HCT116 (cell line): ENCODE measurements at regions not wholly inside any gene's neighbourhood (a gene's known extent, or its start where the extent isn't known, plus 50 kb on each side); places are given as distances from the start of the nearest gene placed in this dataset.
"Not testable (repeated sequence)": the region's sequence is repeated elsewhere in the genome, so short reads cannot be mapped to it uniquely, and the experiment has no call there.

ENCODE experiments used
- ATAC-seq: fragments of 200-7000 bp; cut with Tn5 transposase; 2 replicates; pipeline ENCODE4 v1.9.1; 2020; ENCODE audit warnings: mild to moderate bottlenecking, moderate library complexity
- BruUV-seq: library from RNA; stranded (reverse); fragments of 400-500 nt; replicated peaks from 2 replicates; lab custom pipeline; 2021; lab: Mats Ljungman, UMichigan
- CTCF ChIA-PET: fragments of 300-600 bp; sonication (Branson Sonifier 250); formaldehyde crosslinking; loops from one replicate; lab custom pipeline; 2021; ENCODE audit warnings: antibody characterized with exemption; lab: Charles Lee
- POLR2A ChIA-PET: fragments of 300-600, 350-600 bp; sonication (Branson Sonifier 250); formaldehyde crosslinking; loops from one replicate; lab custom pipeline; 2021; ENCODE audit warnings: antibody characterized with exemption; lab: Charles Lee
- RAD21 ChIA-PET, 2 experiments: fragments of 300-600 bp; sonication (Branson Sonifier 250); formaldehyde crosslinking; loops; one replicate each; lab custom pipeline; 2023; ENCODE audit warnings: low total read pairs in 2 of 2; ENCODE audit not compliant: uncharacterized antibody in 2 of 2, unreplicated experiment in 2 of 2, low non-redundant PET in 1 of 2; lab: Charles Lee
- DNase-seq: peaks from one replicate; pipeline ENCODE4 v3.0.0-alpha.2; 2010; ENCODE audit warnings: low read depth, low spot score
- H2AFZ ChIP-seq: fragments of 200-600 bp; shearing (Covaris generic), sonication (generic); 2 replicates; pipeline ENCODE4 v1.6.1; 2017; ENCODE audit warnings: low read depth, mixed run types, mixed read lengths, antibody characterized with exemption, low read length; ENCODE audit not compliant: poor library complexity, severe bottlenecking
- H3K27ac ChIP-seq: 2 replicates; pipeline ENCODE4 v1.5.1; 2012; ENCODE audit warnings: low read depth, low read length
- H3K27me3 ChIP-seq: fragments of 200-600 bp; sonication (generic); 2 replicates; pipeline ENCODE4 v1.6.1; 2016; ENCODE audit warnings: mixed run types, low read length, mixed read lengths; ENCODE audit not compliant: insufficient read depth
- H3K36me3 ChIP-seq, 2 experiments: fragments of 200-500 bp in 1 of 2; fragments of 200-600 bp in 1 of 2; sonication (Bioruptor generic) in 1 of 2; sonication (generic) in 1 of 2; 2 replicates each; pipeline versions ENCODE4 v1.5.1 to v1.6.1; 2014 to 2016; ENCODE audit warnings: low read length in 2 of 2, inconsistent platforms in 1 of 2, mixed read lengths in 1 of 2, mixed run types in 1 of 2; ENCODE audit not compliant: insufficient read depth in 2 of 2, control insufficient read depth in 1 of 2
- H3K4me1 ChIP-seq, 2 experiments: fragments of 200-600 bp in 1 of 2; sonication (generic) in 1 of 2; 2 replicates each; pipeline versions ENCODE4 v1.5.1 to v1.6.1; 2012 to 2017; ENCODE audit warnings: low read length in 2 of 2, inconsistent platforms in 1 of 2, mild to moderate bottlenecking in 1 of 2, mixed read lengths in 1 of 2, mixed run types in 1 of 2, moderate library complexity in 1 of 2; ENCODE audit not compliant: insufficient read depth in 2 of 2, control insufficient read depth in 1 of 2
- H3K4me2 ChIP-seq: fragments of 200-600 bp; sonication (generic); 2 replicates; pipeline ENCODE4 v1.6.1; 2017; ENCODE audit warnings: mixed run types, low read length, mixed read lengths
- H3K4me3 ChIP-seq, 2 experiments: fragments of 200-600 bp in 1 of 2; sonication (generic) in 1 of 2; replicated peaks in 1 of 2; 2 replicates each; pipeline ENCODE4 v1.5.1; 2011 to 2016; ENCODE audit warnings: low read length in 2 of 2, control low read depth in 1 of 2, low read depth in 1 of 2, mild to moderate bottlenecking in 1 of 2, mixed read lengths in 1 of 2, mixed run types in 1 of 2
- H3K79me2 ChIP-seq: fragments of 200-600 bp; sonication (generic); 2 replicates; pipeline ENCODE4 v1.6.1; 2017; ENCODE audit warnings: mild to moderate bottlenecking, mixed run types, low read length, moderate library complexity, mixed read lengths; ENCODE audit not compliant: insufficient read depth
- H3K9ac ChIP-seq: fragments of 200-600 bp; sonication (generic); 2 replicates; pipeline ENCODE4 v1.6.1; 2016; ENCODE audit warnings: low read length, mixed read lengths
- H3K9me2 ChIP-seq: fragments of 200-600 bp; sonication (generic), shearing (Covaris generic); 2 replicates; pipeline ENCODE4 v1.6.1; 2017; ENCODE audit warnings: mixed run types, mild to moderate bottlenecking, moderate library complexity; ENCODE audit not compliant: insufficient read depth
- H3K9me3 ChIP-seq, 2 experiments: fragments of 200-500 bp in 1 of 2; fragments of 200-600 bp in 1 of 2; sonication (Bioruptor generic) in 1 of 2; sonication (generic) in 1 of 2; 2 replicates each; pipeline ENCODE4 v1.6.1; 2014 to 2017; ENCODE audit warnings: low read length in 2 of 2, mixed read lengths in 2 of 2, inconsistent platforms in 1 of 2, low read depth in 1 of 2, mild to moderate bottlenecking in 1 of 2, mixed run types in 1 of 2, moderate library complexity in 1 of 2; ENCODE audit not compliant: control insufficient read depth in 1 of 2, insufficient read depth in 1 of 2
- H4K20me1 ChIP-seq: fragments of 200-600 bp; sonication (generic), shearing (Covaris generic); 2 replicates; pipeline ENCODE4 v1.6.1; 2017; ENCODE audit warnings: mixed run types, mild to moderate bottlenecking, moderate library complexity; ENCODE audit not compliant: insufficient read depth
- EZH2phosphoT487 ChIP-seq: fragments of 200-600 bp; IDR thresholded peaks from 2 replicates; pipeline ENCODE4 v1.6.1; 2018; ENCODE audit warnings: antibody characterized with exemption, borderline replicate concordance
- FOSL1 ChIP-seq: IDR thresholded peaks from 2 replicates; pipeline ENCODE4 v1.6.1; 2012; ENCODE audit warnings: low read depth
- JUND ChIP-seq: IDR thresholded peaks from 2 replicates; pipeline ENCODE4 v1.6.1; 2012
- POLR2AphosphoS5 ChIP-seq: IDR thresholded peaks from 2 replicates; pipeline ENCODE4 v1.6.1; 2011; ENCODE audit warnings: mild to moderate bottlenecking, low read depth, low read length, moderate library complexity
- SIN3A ChIP-seq: IDR thresholded peaks from 2 replicates; pipeline ENCODE4 v1.6.1; 2012; ENCODE audit warnings: low read depth
- SP1 ChIP-seq: IDR thresholded peaks from 2 replicates; pipeline ENCODE4 v1.6.1; 2012; ENCODE audit warnings: low read depth
- intact Hi-C: fragments of 100-400 bp; cut with micrococcal nuclease; formaldehyde crosslinking; loops from 2 replicates; pipeline ENCODE4 v1.10.0; 2022
- TF ChIP-seq, protein P1 (sequence below): IDR thresholded peaks from 2 replicates; pipeline ENCODE4 v1.6.1; 2012
- TF ChIP-seq, protein P2 (sequence below): IDR thresholded peaks from 2 replicates; pipeline ENCODE4 v1.6.1; 2011; ENCODE audit warnings: mild to moderate bottlenecking, low read length, moderate library complexity; ENCODE audit not compliant: insufficient replicate concordance; ENCODE audit errors: extremely low read depth

DNA sequence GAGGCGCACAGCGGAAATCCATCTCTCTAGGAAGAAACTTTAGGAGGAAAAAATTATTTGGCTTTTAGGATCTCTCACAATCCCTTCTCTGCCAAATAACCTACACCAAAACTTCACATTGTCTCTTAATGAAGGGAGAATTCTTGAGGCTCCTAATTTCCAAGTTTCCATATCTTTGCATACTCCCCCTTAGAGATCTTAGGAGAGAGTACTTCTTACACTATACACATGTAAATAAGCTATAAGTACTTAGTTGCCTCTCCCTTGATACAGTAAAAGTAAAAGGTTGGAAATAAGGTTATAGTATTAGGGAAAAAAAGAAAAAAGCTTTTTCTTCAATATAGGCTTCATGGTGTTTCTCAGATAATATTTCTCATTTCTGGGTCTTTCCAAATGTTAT lies 596.7 kb downstream of the SATB2 start:
- POLR2A ChIA-PET = no interaction called here
- H3K9ac ChIP-seq = no peak overlapping the region
- BruUV-seq = no TSS peak
- no peak for TF ChIP-seq POLR2AphosphoS5
- TF ChIP-seq, protein P1, sequence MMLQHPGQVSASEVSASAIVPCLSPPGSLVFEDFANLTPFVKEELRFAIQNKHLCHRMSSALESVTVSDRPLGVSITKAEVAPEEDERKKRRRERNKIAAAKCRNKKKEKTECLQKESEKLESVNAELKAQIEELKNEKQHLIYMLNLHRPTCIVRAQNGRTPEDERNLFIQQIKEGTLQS = no peak
- no peak for TF ChIP-seq EZH2phosphoT487
- no peak for TF ChIP-seq SP1
- TF ChIP-seq, all 23 proteins: peak for 0
- Histone ChIP-seq H3K4me2 (no peak overlapping the region), H3K36me3 (no peaks in the 10 kb centered on the region), H3K9me2 (no peaks in the 10 kb centered on the region), H3K4me1 (no peaks in the 10 kb centered on the region), H2AFZ (no peak overlapping the region), H3K4me3 (no peak overlapping the region), H4K20me1 (no peaks in the 10 kb centered on the region), H3K9me3 (no peaks in the 10 kb centered on the region), H3K79me2 (no peaks in the 10 kb centered on the region), H3K27ac (no peak overlapping the region), H3K27me3 (no peaks in the 10 kb centered on the region)
- intact Hi-C loops = no loop called here
- ChIA-PET RAD21 (no interaction called here), CTCF (no interaction called here)
- ATAC-seq (no peak), DNase-seq (no peak)

DNA sequence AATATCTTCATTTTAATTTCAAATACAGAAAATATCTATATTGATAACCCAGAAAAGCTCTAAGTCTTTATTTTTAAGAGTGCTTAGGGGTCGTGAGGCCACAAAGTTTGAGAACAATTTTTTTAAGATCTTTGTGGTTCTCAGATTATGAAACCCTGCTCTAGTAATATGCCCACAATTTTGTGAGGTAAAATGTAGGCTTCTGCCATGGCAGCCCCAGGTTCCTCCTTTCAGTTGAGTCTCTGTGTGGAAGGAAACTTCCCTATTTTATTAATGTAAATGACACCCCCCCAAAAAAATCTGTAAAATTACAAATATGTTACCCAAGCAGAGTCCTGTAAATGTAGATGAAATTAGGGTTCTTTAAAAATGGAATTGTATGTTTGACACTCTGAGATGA lies 600.5 kb downstream of the SATB2 start:
- Histone ChIP-seq H2AFZ (no peak overlapping the region), H3K36me3 (no peaks in the 10 kb centered on the region), H3K9me3 (no peaks in the 10 kb centered on the region), H4K20me1 (no peaks in the 10 kb centered on the region), H3K27ac (no peak overlapping the region), H3K4me2 (no peak overlapping the region), H3K27me3 (no peaks in the 10 kb centered on the region), H3K79me2 (no peaks in the 10 kb centered on the region), H3K4me1 (no peaks in the 10 kb centered on the region), H3K9me2 (no peaks in the 10 kb centered on the region), H3K9ac (no peak overlapping the region), H3K4me3 (no peak overlapping the region)
- RAD21 ChIA-PET = no interaction called here
- CTCF ChIA-PET = no interaction called here
- no TSS peak for BruUV-seq
- TF ChIP-seq SIN3A (no peak), FOSL1 (no peak), EZH2phosphoT487 (no peak), JUND (no peak)
- TF ChIP-seq, protein P2, sequence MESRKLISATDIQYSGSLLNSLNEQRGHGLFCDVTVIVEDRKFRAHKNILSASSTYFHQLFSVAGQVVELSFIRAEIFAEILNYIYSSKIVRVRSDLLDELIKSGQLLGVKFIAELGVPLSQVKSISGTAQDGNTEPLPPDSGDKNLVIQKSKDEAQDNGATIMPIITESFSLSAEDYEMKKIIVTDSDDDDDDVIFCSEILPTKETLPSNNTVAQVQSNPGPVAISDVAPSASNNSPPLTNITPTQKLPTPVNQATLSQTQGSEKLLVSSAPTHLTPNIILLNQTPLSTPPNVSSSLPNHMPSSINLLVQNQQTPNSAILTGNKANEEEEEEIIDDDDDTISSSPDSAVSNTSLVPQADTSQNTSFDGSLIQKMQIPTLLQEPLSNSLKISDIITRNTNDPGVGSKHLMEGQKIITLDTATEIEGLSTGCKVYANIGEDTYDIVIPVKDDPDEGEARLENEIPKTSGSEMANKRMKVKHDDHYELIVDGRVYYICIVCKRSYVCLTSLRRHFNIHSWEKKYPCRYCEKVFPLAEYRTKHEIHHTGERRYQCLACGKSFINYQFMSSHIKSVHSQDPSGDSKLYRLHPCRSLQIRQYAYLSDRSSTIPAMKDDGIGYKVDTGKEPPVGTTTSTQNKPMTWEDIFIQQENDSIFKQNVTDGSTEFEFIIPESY = no peak
- DNase-seq (no peak), ATAC-seq (no peak)
- intact Hi-C loops = no loop called here
- POLR2A ChIA-PET = interaction anchor here (0.7 kb wide), 1 partner anchor 8 kb away, joined by 3 read pairs; no protein-coding TSS in a partner anchor

DNA sequence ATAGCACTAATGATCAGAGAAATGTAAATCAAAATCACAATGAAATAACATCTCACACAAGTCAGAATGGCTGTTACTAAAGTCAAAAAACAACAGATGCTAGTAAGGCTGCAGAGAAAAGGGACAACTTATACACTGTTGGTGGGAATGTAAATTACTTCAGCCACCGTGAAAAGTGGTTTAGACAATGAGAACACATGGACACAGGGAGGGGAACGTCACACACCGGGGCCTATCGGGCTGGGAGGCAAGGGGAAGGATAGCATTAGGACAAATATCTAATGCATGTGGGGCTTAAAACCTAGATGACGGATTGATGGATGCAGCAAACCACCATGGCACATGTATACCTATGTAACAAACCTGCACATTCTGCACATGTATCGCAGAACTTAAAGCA lies 602.0 kb downstream of the SATB2 start:
- H3K4me2 ChIP-seq, H3K4me1 ChIP-seq, H2AFZ ChIP-seq, H3K27ac ChIP-seq, H3K9me2 ChIP-seq, BruUV-seq, H3K4me3 ChIP-seq, RAD21 ChIA-PET, H3K36me3 ChIP-seq, H3K27me3 ChIP-seq, H4K20me1 ChIP-seq, H3K9me3 ChIP-seq, ATAC-seq, POLR2A ChIA-PET, H3K79me2 ChIP-seq, intact Hi-C loops, CTCF ChIA-PET, H3K9ac ChIP-seq, DNase-seq: not testable (repeated sequence)
